ENCODE measurements at regions not wholly inside any gene's neighbourhood (a gene's known extent, or its start where the extent isn't known, plus 50 kb on each side); places are given as distances from the start of the nearest gene placed in this dataset.

DNA sequence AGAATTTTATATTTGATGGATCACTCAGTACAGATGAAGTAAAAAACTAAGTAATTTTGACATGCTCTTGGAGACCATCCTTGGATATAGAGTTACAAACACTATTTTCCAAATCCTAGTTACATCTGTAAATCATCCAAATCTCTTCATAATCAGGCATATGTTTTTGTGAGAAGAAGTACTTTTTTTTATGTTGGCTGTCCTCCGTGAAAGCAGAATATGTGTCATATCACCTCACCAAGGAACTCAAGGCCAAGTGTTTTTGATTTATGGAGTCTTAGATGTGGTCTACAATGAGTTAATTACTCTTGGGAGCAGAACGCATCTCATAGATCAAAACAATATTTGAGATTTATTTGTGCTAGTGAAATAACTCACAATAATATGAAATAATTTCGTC lies 416.5 kb upstream of the TGFBR2 start:
- in situ Hi-C loops (cut with HindIII; ENCODE audit: low pct_ligation_motif_present, low pct_unique_long_range_greater_than_20kb, low sequenced_read_pairs), result no loop called here
- no peak for DNase-seq

- DNase-seq, result no peak
- in situ Hi-C loops (cut with HindIII; ENCODE audit: low pct_ligation_motif_present, low pct_unique_long_range_greater_than_20kb, low sequenced_read_pairs), result no loop called here
Observed at GRCh38 chr3:30193625-30194044, 412.8 kb upstream of the TGFBR2 start.

GRCh38 chr3:30195352-30195751 lies 411.0 kb upstream of the TGFBR2 start:
- in situ Hi-C loops (cut with HindIII; ENCODE audit: low pct_ligation_motif_present, low pct_unique_long_range_greater_than_20kb, low sequenced_read_pairs), result no loop called here
- no peak for DNase-seq

GRCh38 chr3:30198162-30198561 lies 408.2 kb upstream of the TGFBR2 start:
- in situ Hi-C loops (cut with HindIII; ENCODE audit: low pct_ligation_motif_present, low pct_unique_long_range_greater_than_20kb, low sequenced_read_pairs), result no loop called here
- no peak for DNase-seq

DNA sequence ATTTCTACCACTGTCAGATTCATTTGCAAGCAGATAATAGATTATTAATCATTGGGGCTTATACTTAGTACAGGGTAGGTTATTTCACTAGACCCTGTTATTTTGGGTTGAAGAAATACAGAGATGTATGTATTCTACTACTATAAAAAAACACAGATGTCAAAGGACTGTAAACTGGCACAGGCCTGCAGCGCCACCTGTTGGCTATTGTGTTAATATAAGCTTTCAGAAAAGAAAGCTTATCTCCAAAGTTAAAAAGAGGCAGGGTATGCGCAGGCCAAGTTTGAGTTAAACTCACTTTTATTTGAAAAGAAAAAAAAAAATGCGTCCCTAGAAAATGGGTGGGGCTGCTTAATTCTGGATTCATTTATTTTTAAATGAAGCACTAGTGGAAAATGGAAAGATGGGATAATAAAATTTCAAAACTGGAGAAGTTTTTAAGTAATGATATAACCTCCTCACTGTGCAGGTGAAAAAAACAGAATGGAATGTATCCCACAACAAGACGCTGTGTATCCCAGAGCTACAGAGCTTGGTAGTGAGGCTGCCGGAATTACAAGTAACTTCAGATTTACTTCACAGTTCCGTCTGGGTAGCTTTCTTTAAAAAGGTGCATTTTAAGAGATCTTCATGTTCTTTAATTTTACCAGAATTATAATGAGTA lies 407.2 kb upstream of the TGFBR2 start:
- in situ Hi-C loops (cut with HindIII; ENCODE audit: low pct_ligation_motif_present, low pct_unique_long_range_greater_than_20kb, low sequenced_read_pairs), result no loop called here
- DNase-seq, result peak; percentile 50

DNA sequence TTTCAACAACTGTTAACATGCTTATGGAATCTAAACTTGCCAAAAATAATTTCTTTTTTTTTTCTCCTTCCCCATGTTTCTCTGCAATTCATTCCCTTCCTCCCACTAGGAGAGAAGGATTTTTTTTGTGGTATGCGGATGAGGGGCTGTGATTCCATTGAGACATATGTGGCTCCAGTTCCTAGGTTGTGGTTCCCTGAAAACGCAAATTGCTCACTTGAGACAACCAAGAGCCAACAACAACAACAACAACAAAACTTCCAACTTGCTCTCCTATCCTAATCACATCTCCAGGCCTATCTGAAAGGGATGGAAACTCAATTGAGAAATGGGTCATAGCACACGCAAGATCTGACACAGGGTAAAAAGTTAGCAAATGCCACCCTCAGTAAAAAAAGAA lies 406.5 kb upstream of the TGFBR2 start:
- no peak for DNase-seq
- in situ Hi-C loops (cut with HindIII; ENCODE audit: low pct_ligation_motif_present, low pct_unique_long_range_greater_than_20kb, low sequenced_read_pairs), result no loop called here

GRCh38 chr3:30201715-30202114 lies 404.7 kb upstream of the TGFBR2 start:
- DNase-seq, result no peak
- in situ Hi-C loops (cut with HindIII; ENCODE audit: low pct_ligation_motif_present, low pct_unique_long_range_greater_than_20kb, low sequenced_read_pairs), result no loop called here

DNA sequence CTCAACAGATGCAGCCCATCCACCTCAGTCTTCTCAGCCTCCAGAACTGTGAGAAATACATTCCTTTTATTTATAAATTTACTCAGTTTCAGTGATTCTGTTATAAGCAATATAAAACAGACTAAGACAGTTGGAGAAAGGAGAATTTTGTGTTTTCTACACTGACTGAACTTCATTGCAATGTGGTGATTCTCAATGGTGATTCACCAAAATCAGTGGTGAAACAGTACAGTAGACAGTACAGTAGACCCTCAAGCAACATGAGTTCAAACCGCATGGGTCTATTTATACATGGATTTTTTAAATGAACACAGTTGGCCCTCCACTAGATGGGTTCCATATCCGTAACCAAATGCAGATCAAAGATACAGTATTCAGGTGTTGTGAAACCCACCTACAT lies 403.1 kb upstream of the TGFBR2 start:
- in situ Hi-C loops (cut with HindIII; ENCODE audit: low pct_ligation_motif_present, low pct_unique_long_range_greater_than_20kb, low sequenced_read_pairs), result no loop called here
- DNase-seq, result no peak

DNA sequence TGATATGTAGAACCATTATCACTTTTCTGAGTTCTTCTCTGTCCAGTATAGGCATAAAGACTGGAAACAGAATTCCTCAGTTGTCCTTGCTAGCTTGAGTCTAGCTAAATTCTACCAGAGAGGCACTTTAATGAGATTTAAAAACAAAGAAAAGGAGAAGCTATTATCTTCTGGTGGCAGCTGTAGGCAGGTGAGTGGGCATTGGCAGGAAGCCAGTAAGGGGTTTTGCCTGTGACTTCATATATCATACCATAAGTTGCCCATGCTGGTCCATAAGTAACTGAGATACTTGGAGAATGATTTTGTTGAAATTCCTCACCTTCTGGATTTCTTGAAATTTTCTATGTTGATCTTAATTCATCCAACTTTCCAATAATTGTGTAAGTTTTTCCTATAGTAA lies 402.3 kb upstream of the TGFBR2 start:
- DNase-seq, result no peak
- in situ Hi-C loops (cut with HindIII; ENCODE audit: low pct_ligation_motif_present, low pct_unique_long_range_greater_than_20kb, low sequenced_read_pairs), result no loop called here

DNA sequence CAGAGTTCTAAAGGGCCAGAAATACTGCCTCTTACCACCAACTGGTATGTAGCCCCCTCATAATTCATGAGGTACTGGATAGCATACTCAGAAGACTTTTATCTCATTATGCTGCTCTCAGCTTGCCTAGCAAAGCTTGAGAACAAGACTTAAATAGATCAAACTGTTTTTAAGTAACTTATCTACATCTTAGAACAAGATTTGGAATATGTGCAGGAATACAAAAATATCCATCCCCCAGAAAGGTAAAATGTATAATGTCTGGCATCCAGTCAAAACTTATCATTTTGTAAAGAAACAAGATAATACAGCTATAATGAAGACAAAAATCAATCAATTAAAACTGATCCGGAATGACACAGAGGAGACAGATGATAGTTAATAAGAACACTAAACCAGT lies 400.4 kb upstream of the TGFBR2 start:
- DNase-seq, result no peak
- in situ Hi-C loops (cut with HindIII; ENCODE audit: low pct_ligation_motif_present, low pct_unique_long_range_greater_than_20kb, low sequenced_read_pairs), result no loop called here

GRCh38 chr3:30221619-30222018 lies 384.8 kb upstream of the TGFBR2 start:
- in situ Hi-C loops (cut with HindIII; ENCODE audit: low pct_ligation_motif_present, low pct_unique_long_range_greater_than_20kb, low sequenced_read_pairs), result no loop called here
- DNase-seq, result no peak

DNA sequence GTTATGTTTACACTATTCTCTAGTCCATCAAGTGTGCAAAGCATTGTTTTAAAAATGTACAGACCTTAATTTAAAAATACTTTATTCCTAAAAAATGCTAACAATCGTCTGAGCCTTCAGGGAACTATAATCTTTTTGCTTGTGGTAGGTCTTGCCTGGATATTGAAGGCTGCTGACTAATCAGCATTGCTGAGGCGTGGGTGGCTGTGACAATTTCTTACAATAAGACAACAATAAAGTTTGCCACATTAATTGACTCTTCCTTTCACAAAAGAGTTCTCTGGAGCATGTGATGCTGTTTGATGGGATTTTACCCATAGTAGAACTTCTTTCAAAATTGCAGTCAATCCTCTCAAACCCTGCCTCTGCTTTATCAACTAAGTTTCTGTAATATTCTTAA lies 384.0 kb upstream of the TGFBR2 start:
- in situ Hi-C loops (cut with HindIII; ENCODE audit: low pct_ligation_motif_present, low pct_unique_long_range_greater_than_20kb, low sequenced_read_pairs), result no loop called here
- no peak for DNase-seq

DNA sequence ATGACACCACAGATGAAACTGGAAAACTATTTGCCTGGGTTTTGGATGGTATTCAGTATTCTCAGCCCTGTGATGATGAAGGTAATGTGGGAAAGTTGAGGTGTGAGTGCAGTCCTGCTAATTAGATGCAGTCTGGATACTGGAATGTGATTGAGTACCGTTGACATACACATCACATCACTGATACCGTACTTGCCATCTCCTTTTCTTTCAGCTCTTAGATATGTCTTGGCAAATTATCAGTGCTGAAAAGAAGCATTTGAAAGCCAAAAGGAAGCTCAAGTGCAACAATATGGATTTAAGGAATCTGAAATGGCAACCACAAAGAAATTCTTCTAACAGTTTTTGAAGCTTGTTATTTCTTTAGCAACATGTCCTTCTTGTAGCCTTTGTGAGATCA lies 381.4 kb upstream of the TGFBR2 start:
- DNase-seq, result no peak
- in situ Hi-C loops (cut with HindIII; ENCODE audit: low pct_ligation_motif_present, low pct_unique_long_range_greater_than_20kb, low sequenced_read_pairs), result no loop called here

DNA sequence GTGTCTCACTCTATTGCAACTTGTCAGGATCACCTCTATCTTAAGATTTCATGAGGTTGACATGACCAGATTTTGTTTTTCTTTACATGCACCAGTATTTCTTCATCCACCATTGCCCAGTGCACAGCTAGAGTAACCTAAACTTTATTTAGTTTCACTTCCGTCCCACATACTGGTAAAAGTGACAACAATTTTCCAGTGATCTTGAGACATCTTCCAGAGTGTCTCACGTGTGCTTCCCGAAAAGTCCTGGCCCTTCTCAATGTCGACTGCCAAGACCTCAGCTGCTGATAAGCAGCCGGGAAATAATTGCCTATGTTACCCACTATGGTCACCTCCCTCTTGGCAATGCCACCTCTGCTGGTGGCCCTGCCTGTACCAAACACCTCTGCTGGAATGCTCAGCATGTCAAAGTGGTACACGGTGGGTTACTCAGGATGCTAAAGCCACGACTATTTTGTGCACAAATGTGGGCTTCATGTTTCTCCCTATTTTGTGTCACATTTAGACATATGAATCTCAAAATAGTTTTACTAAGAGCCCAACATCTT lies 379.7 kb upstream of the TGFBR2 start:
- in situ Hi-C loops (cut with HindIII; ENCODE audit: low pct_ligation_motif_present, low pct_unique_long_range_greater_than_20kb, low sequenced_read_pairs), result no loop called here
- no peak for DNase-seq

DNA sequence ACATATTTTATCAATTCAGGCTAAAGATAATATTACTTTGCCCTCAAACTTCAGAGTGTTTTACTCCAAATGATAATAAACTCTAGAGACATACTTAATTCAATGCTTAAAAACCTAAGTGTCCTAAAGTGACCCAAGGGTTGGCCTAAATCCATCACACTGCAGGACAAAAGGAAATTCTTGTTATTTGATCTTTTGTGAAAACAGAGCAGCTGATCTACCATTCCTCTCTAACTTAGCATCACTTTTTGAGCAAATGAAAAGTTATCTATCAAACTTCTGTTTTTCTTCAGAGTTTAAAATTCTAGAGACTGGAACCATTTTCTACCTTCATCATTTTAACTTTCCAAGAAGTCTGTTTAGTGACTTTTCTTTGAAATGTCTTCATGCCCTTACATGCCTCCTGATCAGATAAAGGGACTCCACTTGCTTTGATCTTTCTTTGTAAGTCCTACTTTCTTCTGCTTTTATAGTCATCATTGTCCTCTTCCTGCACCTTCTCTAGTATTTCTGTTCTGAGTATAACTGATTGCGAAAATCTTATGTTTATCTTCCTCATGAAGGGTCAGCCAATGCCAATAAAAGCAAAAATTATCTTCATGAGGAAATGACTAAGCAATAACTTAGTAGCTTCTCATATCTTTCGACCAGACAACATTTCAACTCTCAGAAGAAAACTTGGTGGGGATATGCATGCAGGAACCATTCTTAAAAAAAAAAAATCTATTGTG lies 378.7 kb upstream of the TGFBR2 start:
- in situ Hi-C loops (cut with HindIII; ENCODE audit: low pct_ligation_motif_present, low pct_unique_long_range_greater_than_20kb, low sequenced_read_pairs), result no loop called here
- DNase-seq, result no peak

DNA sequence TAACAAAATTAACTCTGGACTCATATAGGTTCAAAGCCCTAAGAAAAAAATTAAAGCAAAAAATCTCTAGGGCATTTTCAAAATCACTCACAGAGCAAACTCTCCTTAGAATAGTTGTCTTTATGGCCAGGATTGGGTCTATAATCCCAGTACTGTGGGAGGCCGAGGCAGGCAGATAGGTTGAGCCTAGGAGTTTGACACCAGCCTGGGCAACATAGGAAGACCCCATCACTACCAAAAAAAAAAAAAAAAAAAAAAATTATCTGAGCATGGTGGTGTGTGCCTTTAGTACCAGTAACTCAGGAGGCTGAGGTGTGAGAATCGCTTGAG lies 378.1 kb upstream of the TGFBR2 start:
- DNase-seq, result no peak
- in situ Hi-C loops (cut with HindIII; ENCODE audit: low pct_ligation_motif_present, low pct_unique_long_range_greater_than_20kb, low sequenced_read_pairs), result no loop called here

DNA sequence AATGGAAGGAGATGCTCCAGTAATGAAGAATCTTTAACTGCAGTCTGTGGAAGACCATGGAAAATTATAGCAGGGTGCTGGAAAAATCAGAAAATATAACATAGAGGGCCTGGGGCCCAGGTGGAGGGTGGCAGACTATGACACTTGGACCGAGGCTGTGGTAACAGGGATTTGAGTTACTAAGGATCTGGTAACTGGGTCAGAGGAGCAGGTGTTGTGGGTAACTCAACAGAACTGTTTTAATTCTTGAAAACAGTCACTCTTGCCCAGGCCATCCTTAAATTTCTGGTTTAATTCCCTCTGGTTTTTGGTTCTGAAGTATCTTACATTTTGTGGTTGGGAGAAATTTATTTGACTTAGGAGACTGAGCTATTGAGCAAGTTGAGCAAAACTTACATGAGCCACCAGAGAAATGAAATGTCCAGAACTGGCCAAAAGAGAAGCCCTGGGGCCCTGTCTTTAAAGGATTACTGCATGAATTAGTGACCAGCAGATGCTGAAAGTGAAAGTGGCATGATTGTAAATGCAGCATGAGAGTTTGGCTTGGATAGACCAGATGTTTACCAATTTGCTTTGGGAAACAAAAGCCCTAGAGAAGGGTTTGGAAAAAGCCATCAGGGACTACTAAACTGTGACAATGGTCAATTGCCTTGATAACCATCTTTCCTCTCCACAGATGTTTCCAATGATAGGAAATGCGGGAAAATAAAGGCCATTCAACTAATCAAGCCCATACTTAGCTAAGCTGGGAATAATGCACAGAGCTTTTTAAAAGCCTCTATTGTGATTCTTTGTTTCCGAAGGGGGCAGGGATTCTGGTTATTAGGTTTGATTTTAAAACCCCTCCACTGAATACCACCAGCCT lies 374.9 kb upstream of the TGFBR2 start:
- DNase-seq, result no peak
- in situ Hi-C loops (cut with HindIII; ENCODE audit: low pct_ligation_motif_present, low pct_unique_long_range_greater_than_20kb, low sequenced_read_pairs), result no loop called here

DNA sequence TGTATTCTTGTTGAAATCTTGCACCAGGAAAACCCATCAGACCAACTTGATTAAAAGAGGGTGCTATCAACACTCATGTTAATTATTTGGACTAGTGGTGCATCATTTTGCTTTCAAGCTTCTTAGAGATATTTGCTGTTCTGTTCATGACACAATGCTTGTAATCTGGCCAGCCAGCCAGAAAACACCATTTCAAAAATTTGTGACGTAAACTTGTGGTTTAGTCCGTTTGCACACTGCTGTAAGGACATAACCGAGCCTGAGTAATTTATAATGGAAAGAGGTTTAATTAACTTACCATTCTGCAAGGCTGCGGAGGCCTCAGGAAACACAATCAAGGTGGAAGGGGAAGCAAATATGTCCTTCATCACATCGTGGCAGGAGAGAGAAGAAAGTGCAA lies 374.3 kb upstream of the TGFBR2 start:
- DNase-seq, result no peak
- in situ Hi-C loops (cut with HindIII; ENCODE audit: low pct_ligation_motif_present, low pct_unique_long_range_greater_than_20kb, low sequenced_read_pairs), result no loop called here

DNA sequence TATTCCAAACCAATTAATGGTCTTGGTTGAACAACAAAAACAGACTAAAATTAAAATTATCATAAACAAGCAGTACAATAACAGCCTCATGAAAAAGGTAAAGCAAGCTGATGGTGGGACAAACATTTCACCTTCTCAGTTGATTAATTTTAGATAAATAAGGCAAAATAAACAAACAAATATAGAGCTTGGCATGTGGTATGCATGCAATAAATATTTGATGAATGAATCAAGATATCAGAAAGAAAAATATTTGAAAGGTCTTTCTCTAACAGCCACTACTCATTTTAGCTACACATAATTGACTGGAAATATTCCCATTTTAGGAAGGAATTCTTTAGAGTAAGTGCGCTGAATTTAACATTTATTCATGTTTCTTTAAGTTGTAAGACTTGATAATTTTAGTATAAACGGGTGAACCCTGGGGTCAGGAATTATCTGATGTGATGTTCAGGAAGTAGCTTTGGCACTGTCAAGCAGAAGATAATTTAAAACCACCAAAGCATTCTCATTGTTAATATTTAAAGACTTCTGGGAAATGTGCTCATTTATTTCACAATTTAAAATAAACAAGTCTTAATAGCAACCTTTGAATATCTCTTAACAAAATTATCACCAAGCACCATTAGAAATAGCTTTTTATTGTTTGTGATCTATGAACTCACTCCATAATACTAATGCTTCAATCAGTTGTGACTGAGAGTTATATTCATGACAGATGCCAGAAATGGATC lies 372.3 kb upstream of the TGFBR2 start:
- in situ Hi-C loops (cut with HindIII; ENCODE audit: low pct_ligation_motif_present, low pct_unique_long_range_greater_than_20kb, low sequenced_read_pairs), result no loop called here

More for the DNA sequence above, 372.3 kb upstream of the TGFBR2 start:
- DNase-seq, result no peak
